IMR-90 (cell line): ENCODE measurements at regions not wholly inside any gene's neighbourhood (a gene's known extent, or its start where the extent isn't known, plus 50 kb on each side); places are given as distances from the start of the nearest gene placed in this dataset.

Experiments
- ATAC-seq: fragments of 200-7000 bp; cut with Tn5 transposase; 2 replicates; pipeline ENCODE4 v1.9.1; 2020; ENCODE audit warnings: low read depth, mild to moderate bottlenecking, moderate library complexity
- BruUV-seq: library from RNA; stranded (reverse); fragments of 400-500 nt; replicated peaks from 2 replicates; lab custom pipeline; 2021; lab: Mats Ljungman, UMichigan
- CTCF ChIA-PET: fragments of 300-600 bp; formaldehyde crosslinking; extraction: SDS; loops from one replicate; lab custom pipeline; 2021; ENCODE audit warnings: antibody characterized with exemption; lab: Yijun Ruan, JAX
- POLR2A ChIA-PET: fragments of 300-600 bp; sonication (Branson Sonifier 250); formaldehyde crosslinking; loops from one replicate; lab custom pipeline; 2022; ENCODE audit warnings: antibody characterized with exemption; ENCODE audit not compliant: unreplicated experiment; lab: Charles Lee
- DNase-seq: peaks from one replicate; pipeline ENCODE4 v3.0.0; 2013
- H2AFZ ChIP-seq: replicated peaks from 2 replicates; pipeline ENCODE3; 2013; ENCODE audit warnings: low read length, mild to moderate bottlenecking; ENCODE audit not compliant: poor library complexity
- H2AK5ac ChIP-seq: 2 replicates; pipeline ENCODE4 v1.6.1; 2013; ENCODE audit warnings: low read depth, low read length, inconsistent platforms
- H2AK9ac ChIP-seq: replicated peaks from 2 replicates; pipeline ENCODE3; 2013; ENCODE audit warnings: mild to moderate bottlenecking, low read depth, low read length, moderate library complexity; ENCODE audit not compliant: poor library complexity
- H2BK120ac ChIP-seq: 2 replicates; pipeline ENCODE4 v1.6.1; 2013; ENCODE audit warnings: low read depth, low read length, inconsistent platforms
- H2BK15ac ChIP-seq: 3 replicates; pipeline ENCODE4 v1.6.1; 2013; ENCODE audit warnings: low read depth, low read length, inconsistent platforms
- H2BK20ac ChIP-seq: 2 replicates; pipeline ENCODE4 v1.6.1; 2013; ENCODE audit warnings: low read depth, mild to moderate bottlenecking, inconsistent platforms, low read length, moderate library complexity
- H2BK5ac ChIP-seq: 2 replicates; pipeline ENCODE4 v1.6.1; 2013; ENCODE audit warnings: mild to moderate bottlenecking, low read depth, low read length, inconsistent platforms; ENCODE audit not compliant: poor library complexity, severe bottlenecking
- H3K14ac ChIP-seq: replicated peaks from 2 replicates; pipeline ENCODE4 v1.6.1; 2013; ENCODE audit warnings: low read depth, low read length, inconsistent platforms
- H3K18ac ChIP-seq: 2 replicates; pipeline ENCODE4 v1.6.1; 2013; ENCODE audit warnings: low read depth, low read length, control low read depth
- H3K23ac ChIP-seq: 2 replicates; pipeline ENCODE4 v1.6.1; 2013; ENCODE audit warnings: low read depth, low read length, inconsistent platforms
- H3K27ac ChIP-seq: 2 replicates; pipeline ENCODE4 v1.5.1; 2013; ENCODE audit warnings: mild to moderate bottlenecking, control low read depth, low read length; ENCODE audit not compliant: insufficient read depth
- H3K27me3 ChIP-seq: 2 replicates; pipeline ENCODE4 v1.6.1; 2013; ENCODE audit warnings: low read length; ENCODE audit not compliant: control insufficient read depth, insufficient read depth
- H3K36me3 ChIP-seq: 2 replicates; pipeline ENCODE4 v1.6.1; 2013; ENCODE audit warnings: low read length, mixed read lengths; ENCODE audit not compliant: control insufficient read depth, insufficient read depth
- H3K4ac ChIP-seq: 2 replicates; pipeline ENCODE4 v1.6.1; 2013; ENCODE audit warnings: low read depth, low read length, inconsistent platforms
- H3K4me1 ChIP-seq: 2 replicates; pipeline ENCODE4 v1.6.1; 2013; ENCODE audit warnings: low read length, mixed read lengths; ENCODE audit not compliant: control insufficient read depth, insufficient read depth
- H3K4me2 ChIP-seq: 2 replicates; pipeline ENCODE4 v1.6.1; 2013; ENCODE audit warnings: low read depth, mild to moderate bottlenecking, control low read depth, low read length, moderate library complexity
- H3K4me3 ChIP-seq: 2 replicates; pipeline ENCODE4 v1.5.1; 2013; ENCODE audit warnings: low read depth, mild to moderate bottlenecking, control low read depth, low read length, moderate library complexity; ENCODE audit not compliant: insufficient read depth
- H3K56ac ChIP-seq: 2 replicates; pipeline ENCODE4 v1.6.1; 2013; ENCODE audit warnings: low read length, inconsistent platforms; ENCODE audit not compliant: insufficient read depth; ENCODE audit errors: extremely low read depth
- H3K79me1 ChIP-seq, 2 experiments: 2 replicates each; pipeline ENCODE4 v1.6.1; 2013; ENCODE audit warnings: low read length in 2 of 2, inconsistent platforms in 1 of 2, low read depth in 1 of 2
- H3K9ac ChIP-seq: 2 replicates; pipeline ENCODE4 v1.6.1; 2013; ENCODE audit warnings: low read depth, low read length, control low read depth
- H3K9me1 ChIP-seq: 2 replicates; pipeline ENCODE4 v1.6.1; 2013; ENCODE audit warnings: low read length, inconsistent platforms; ENCODE audit not compliant: insufficient read depth
- H3K9me3 ChIP-seq: 2 replicates; pipeline ENCODE4 v1.6.1; 2013; ENCODE audit warnings: low read length; ENCODE audit not compliant: control insufficient read depth, insufficient read depth
- H4K20me1 ChIP-seq: 2 replicates; pipeline ENCODE4 v1.6.1; 2013; ENCODE audit warnings: low read length, inconsistent platforms; ENCODE audit not compliant: insufficient read depth
- H4K5ac ChIP-seq: 2 replicates; pipeline ENCODE4 v1.6.1; 2013; ENCODE audit warnings: mild to moderate bottlenecking, low read depth, low read length, control low read depth
- H4K8ac ChIP-seq, 2 experiments: 2 replicates each; pipeline ENCODE4 v1.6.1; 2013; ENCODE audit warnings: low read depth in 2 of 2, low read length in 2 of 2, control low read depth in 1 of 2, inconsistent platforms in 1 of 2
- H4K91ac ChIP-seq: 2 replicates; pipeline ENCODE4 v1.6.1; 2013; ENCODE audit warnings: low read depth, low read length, inconsistent platforms; ENCODE audit not compliant: insufficient read depth
- BHLHE40 ChIP-seq: fragments of 150-350 bp; IDR thresholded peaks from 2 replicates; pipeline ENCODE4 v1.6.1; 2016; ENCODE audit warnings: mild to moderate bottlenecking, low read depth, low read length
- CHD1 ChIP-seq: IDR thresholded peaks from 2 replicates; pipeline ENCODE4 v1.6.1; 2012; ENCODE audit warnings: low read depth, low read length, improper control_type of control experiment
- CTCF ChIP-seq: conservative IDR thresholded peaks from 2 replicates; pipeline ENCODE4 v1.5.1; 2012; ENCODE audit warnings: mild to moderate bottlenecking, low read depth, low read length, improper control_type of control experiment
- MAFK ChIP-seq: IDR thresholded peaks from 2 replicates; pipeline ENCODE4 v1.6.1; 2012; ENCODE audit warnings: low read depth, low read length, improper control_type of control experiment
- MAZ ChIP-seq: IDR thresholded peaks from 2 replicates; pipeline ENCODE4 v1.6.1; 2012; ENCODE audit warnings: low read depth, mild to moderate bottlenecking, low read length, improper control_type of control experiment, moderate library complexity, borderline replicate concordance
- MXI1 ChIP-seq: IDR thresholded peaks from 2 replicates; pipeline ENCODE4 v1.6.1; 2012; ENCODE audit warnings: low read depth, mild to moderate bottlenecking, low read length, moderate library complexity, borderline replicate concordance
- NFE2L2 ChIP-seq: fragments of 150-350 bp; IDR thresholded peaks from 2 replicates; pipeline ENCODE4 v1.6.1; 2016; ENCODE audit warnings: low read depth, mild to moderate bottlenecking, low read length
- RAD21 ChIP-seq: IDR thresholded peaks from 2 replicates; pipeline ENCODE4 v1.6.1; 2012; ENCODE audit warnings: low read length, improper control_type of control experiment
- RCOR1 ChIP-seq: IDR thresholded peaks from 2 replicates; pipeline ENCODE4 v1.6.1; 2012; ENCODE audit warnings: mild to moderate bottlenecking, low read length, improper control_type of control experiment; ENCODE audit not compliant: insufficient replicate concordance
- RFX5 ChIP-seq: IDR thresholded peaks from 2 replicates; pipeline ENCODE4 v1.8.0; 2012; ENCODE audit warnings: low read depth, mild to moderate bottlenecking, low read length, moderate library complexity
- SMC3 ChIP-seq: fragments of 150-350 bp; IDR thresholded peaks from 2 replicates; pipeline ENCODE4 v1.6.1; 2016; ENCODE audit warnings: low read depth, mild to moderate bottlenecking, antibody characterized with exemption, low read length, moderate library complexity
- USF2 ChIP-seq: fragments of 150-350 bp; IDR thresholded peaks from 2 replicates; pipeline ENCODE4 v1.6.1; 2017; ENCODE audit warnings: mild to moderate bottlenecking, antibody characterized with exemption, low read length, low read depth
- WGBS, 2 experiments: methylation state at CpG; one replicate each; pipeline versions ENCODE4 v1.1.5 to v1.1.7; 2013; ENCODE audit warnings: missing lambda C conversion rate in 2 of 2; ENCODE audit not compliant: insufficient read length in 1 of 2; ENCODE audit errors: extremely low coverage in 2 of 2; 5-methylcytosine and 5-hydroxymethylcytosine counted together
- dilution Hi-C: fragments of 300-500 bp; cut with HindIII; formaldehyde crosslinking; loops from one replicate; pipeline ENCODE4 v1.14.3; 2018; ENCODE audit warnings: low sequenced_read_pairs; ENCODE audit not compliant: unreplicated experiment
- in situ Hi-C: fragments of 300-500 bp; cut with MboI; formaldehyde crosslinking; loops from 3 replicates; pipeline ENCODE4 v1.14.3; 2019; ENCODE audit warnings: low sequenced_read_pairs, inconsistent platforms, mixed read lengths
- intact Hi-C: fragments of 100-400 bp; cut with micrococcal nuclease; formaldehyde crosslinking; loops from 2 replicates; pipeline ENCODE4 v1.10.0; 2022

- Histone ChIP-seq H2BK15ac (no peak overlapping the region), H3K4ac (no peak overlapping the region), H3K9me3 (no peaks in the 10 kb centered on the region), H3K36me3 (no peaks in the 10 kb centered on the region), H2AK5ac (no peak overlapping the region), H3K4me1 (no peaks in the 10 kb centered on the region), H2BK20ac (no peak overlapping the region), H2AK9ac (no peak overlapping the region), H2BK120ac (no peak overlapping the region), H4K8ac (no peak overlapping the region), H3K4me3 (no peak overlapping the region), H3K18ac (no peak overlapping the region), H3K9me1 (no peaks in the 10 kb centered on the region), H3K4me2 (no peak overlapping the region), H3K14ac (no peak overlapping the region), H2AFZ (no peak overlapping the region), H3K9ac (no peak overlapping the region), H3K56ac (no peak overlapping the region), H4K5ac (no peak overlapping the region), H3K23ac (no peak overlapping the region), H3K79me1 (no peaks in the 10 kb centered on the region), H3K27me3 (peaks cover 2% of the 10 kb centered on the region; the same call in 1 of the 2 replicates), H2BK5ac (no peak overlapping the region), H4K20me1 (no peaks in the 10 kb centered on the region), H3K27ac (no peak overlapping the region), H4K91ac (no peak overlapping the region)
- dilution Hi-C loops (no loop called here), in situ Hi-C loops (no loop called here), intact Hi-C loops (no loop called here)
- TF ChIP-seq CTCF (no peak), MXI1 (no peak), MAZ (no peak), MAFK (no peak), USF2 (no peak), BHLHE40 (no peak), CHD1 (no peak), RAD21 (no peak), RFX5 (no peak), SMC3 (no peak), RCOR1 (no peak), NFE2L2 (no peak)
- CTCF ChIA-PET: no interaction called here
- WGBS, 2 experiments: no CpG with 5 or more reads among the region's 2 CpGs
- no peak for ATAC-seq
- BruUV-seq: no TSS peak
- DNase-seq: no peak
- POLR2A ChIA-PET: no interaction called here
Measured at GRCh38 chr14:34041220-34041619, 90.3 kb upstream of the EGLN3 start.
